H1 (cell line): ENCODE measurements at regions not wholly inside any gene's neighbourhood (a gene's known extent, or its start where the extent isn't known, plus 50 kb on each side); places are given as distances from the start of the nearest gene placed in this dataset.

ENCODE experiments used
- CTCF ChIA-PET: fragments of 300-600 bp; sonication (Branson Sonifier 250); formaldehyde crosslinking; loops from one replicate; lab custom pipeline; 2021; ENCODE audit not compliant: partially characterized antibody; lab: Charles Lee
- POLR2A ChIA-PET: fragments of 300-600 bp; sonication (Branson Sonifier 250); formaldehyde crosslinking; loops from one replicate; lab custom pipeline; 2021; ENCODE audit warnings: inconsistent platforms; ENCODE audit not compliant: partially characterized antibody; lab: Charles Lee
- DNase-seq, 2 experiments: peaks; one replicate each; pipeline versions ENCODE4 v3.0.0 to v3.0.0-alpha.2; 2010 to 2022; ENCODE audit warnings: low spot score in 2 of 2, low read depth in 1 of 2, mixed read lengths in 1 of 2
- FAIRE-seq: peaks from 2 replicates; lab custom pipeline; 2011; peaks lifted over from hg19 to GRCh38; lab: Jason Lieb, UNC
- H2AFZ ChIP-seq: 2 replicates; pipeline ENCODE4 v1.8.1; 2012; ENCODE audit warnings: low read length, inconsistent platforms
- H2AK5ac ChIP-seq: 2 replicates; pipeline ENCODE4 v1.6.1; 2013; ENCODE audit warnings: low read depth, low read length
- H2BK120ac ChIP-seq: replicated peaks from 2 replicates; pipeline ENCODE3; 2013; ENCODE audit warnings: low read depth, low read length, inconsistent platforms
- H2BK12ac ChIP-seq: 2 replicates; pipeline ENCODE4 v1.6.1; 2013; ENCODE audit warnings: low read depth, low read length
- H2BK15ac ChIP-seq: 2 replicates; pipeline ENCODE4 v1.6.1; 2013; ENCODE audit warnings: low read length
- H2BK20ac ChIP-seq: 2 replicates; pipeline ENCODE4 v1.6.1; 2013; ENCODE audit warnings: low read length
- H2BK5ac ChIP-seq: 2 replicates; pipeline ENCODE4 v1.6.1; 2013; ENCODE audit warnings: low read depth, low read length
- H3K14ac ChIP-seq: 2 replicates; pipeline ENCODE4 v1.6.1; 2013; ENCODE audit warnings: inconsistent platforms; ENCODE audit not compliant: insufficient read length
- H3K18ac ChIP-seq: 2 replicates; pipeline ENCODE4 v1.6.1; 2013; ENCODE audit warnings: low read length; ENCODE audit errors: extremely low read depth
- H3K23ac ChIP-seq: 2 replicates; pipeline ENCODE4 v1.6.1; 2013; ENCODE audit warnings: inconsistent platforms; ENCODE audit not compliant: insufficient read length
- H3K23me2 ChIP-seq: 2 replicates; pipeline ENCODE4 v1.6.1; 2013; ENCODE audit warnings: low read depth, low read length
- H3K27ac ChIP-seq: 2 replicates; pipeline ENCODE4 v1.6.1; 2011; ENCODE audit warnings: low read depth, low read length, inconsistent platforms
- H3K27me3 ChIP-seq, 4 experiments: replicated peaks in 1 of 4; 1 replicate in 1 of 4; 2 replicates in 3 of 4; pipeline versions ENCODE4 v1.6.1 to v1.8.1; 2011 to 2013; ENCODE audit warnings: low read length in 3 of 4, mild to moderate bottlenecking in 3 of 4, inconsistent platforms in 2 of 4, mixed read lengths in 2 of 4, moderate library complexity in 1 of 4; ENCODE audit not compliant: control insufficient read depth in 3 of 4, insufficient read depth in 3 of 4; ENCODE audit errors: extremely low read depth in 1 of 4
- H3K36me3 ChIP-seq, 4 experiments: 2 replicates each; pipeline versions ENCODE4 v1.6.1 to v1.8.1; 2011 to 2013; ENCODE audit warnings: mild to moderate bottlenecking in 4 of 4, low read length in 3 of 4, moderate library complexity in 2 of 4, control low read depth in 1 of 4, inconsistent platforms in 1 of 4; ENCODE audit not compliant: insufficient read depth in 4 of 4, control insufficient read depth in 2 of 4
- H3K4ac ChIP-seq: replicated peaks from 2 replicates; pipeline ENCODE3; 2013; ENCODE audit warnings: low read length, low read depth, mixed read lengths, inconsistent platforms; ENCODE audit not compliant: insufficient read length
- H3K4me1 ChIP-seq, 4 experiments: replicated peaks in 1 of 4; 1 replicate in 1 of 4; 2 replicates in 3 of 4; pipeline versions ENCODE4 v1.6.1 to v1.8.1; 2011 to 2013; ENCODE audit warnings: low read length in 3 of 4, inconsistent platforms in 2 of 4, mixed read lengths in 1 of 4; ENCODE audit not compliant: insufficient read depth in 4 of 4, control insufficient read depth in 3 of 4
- H3K4me2 ChIP-seq, 2 experiments: 2 replicates each; pipeline versions ENCODE4 v1.6.1 to v1.8.1; 2011 to 2013; ENCODE audit warnings: low read depth in 2 of 2, low read length in 2 of 2, control low read depth in 1 of 2, inconsistent platforms in 1 of 2, mild to moderate bottlenecking in 1 of 2; ENCODE audit not compliant: insufficient read depth in 1 of 2
- H3K4me3 ChIP-seq, 4 experiments: fragments of 200-600, 300-600 bp in 1 of 4; sonication (generic), shearing (Covaris generic), sonication (Bioruptor Twin) in 1 of 4; 2 replicates each; pipeline versions ENCODE4 v1.5.1 to v1.8.1; 2011 to 2016; ENCODE audit warnings: low read length in 4 of 4, low read depth in 3 of 4, control low read depth in 2 of 4, inconsistent platforms in 2 of 4, mild to moderate bottlenecking in 2 of 4, mixed read lengths in 1 of 4, moderate library complexity in 1 of 4; ENCODE audit not compliant: insufficient read depth in 2 of 4; ENCODE audit errors: extremely low read depth in 1 of 4
- H3K56ac ChIP-seq: replicated peaks from 2 replicates; pipeline ENCODE3; 2013; ENCODE audit warnings: low read depth, mild to moderate bottlenecking, mixed read lengths, low read length, inconsistent platforms; ENCODE audit not compliant: insufficient read length
- H3K79me1 ChIP-seq: 2 replicates; pipeline ENCODE4 v1.6.1; 2013; ENCODE audit warnings: low read depth, low read length, control low read depth
- H3K79me2 ChIP-seq, 2 experiments: 2 replicates each; pipeline versions ENCODE4 v1.6.1 to v1.8.1; 2012 to 2013; ENCODE audit warnings: low read length in 2 of 2, mild to moderate bottlenecking in 2 of 2, inconsistent platforms in 1 of 2; ENCODE audit not compliant: insufficient read depth in 2 of 2, control insufficient read depth in 1 of 2
- H3K9ac ChIP-seq, 4 experiments: replicated peaks in 1 of 4; 1 replicate in 1 of 4; 2 replicates in 3 of 4; pipeline versions ENCODE4 v1.6.1 to v1.8.1; 2011 to 2013; ENCODE audit warnings: low read depth in 3 of 4, low read length in 3 of 4, control low read depth in 2 of 4, mild to moderate bottlenecking in 2 of 4, moderate library complexity in 2 of 4, inconsistent platforms in 1 of 4; ENCODE audit errors: extremely low read depth in 1 of 4
- H3K9me3 ChIP-seq, 2 experiments: 2 replicates each; pipeline versions ENCODE4 v1.6.1 to v1.8.1; 2012 to 2013; ENCODE audit warnings: mild to moderate bottlenecking in 2 of 2, moderate library complexity in 2 of 2, control low read depth in 1 of 2, inconsistent platforms in 1 of 2, low read depth in 1 of 2, low read length in 1 of 2, mixed read lengths in 1 of 2; ENCODE audit not compliant: insufficient read depth in 2 of 2
- H4K20me1 ChIP-seq, 2 experiments: replicated peaks in 1 of 2; 2 replicates each; pipeline versions ENCODE3 to v1.8.1; 2011 to 2013; ENCODE audit warnings: inconsistent platforms in 2 of 2, low read length in 2 of 2, mild to moderate bottlenecking in 1 of 2; ENCODE audit not compliant: insufficient read depth in 2 of 2, control insufficient read depth in 1 of 2
- H4K5ac ChIP-seq: 2 replicates; pipeline ENCODE4 v1.6.1; 2013; ENCODE audit warnings: low read length, low read depth, mixed read lengths, inconsistent platforms; ENCODE audit not compliant: insufficient read length
- H4K8ac ChIP-seq: 2 replicates; pipeline ENCODE4 v1.8.0; 2013; ENCODE audit warnings: mild to moderate bottlenecking, moderate library complexity, low read length, inconsistent platforms; ENCODE audit not compliant: insufficient read depth; ENCODE audit errors: extremely low read depth
- H4K91ac ChIP-seq: replicated peaks from 2 replicates; pipeline ENCODE3; 2013; ENCODE audit warnings: low read length, mixed read lengths, inconsistent platforms; ENCODE audit not compliant: insufficient read length
- CTBP2 ChIP-seq: IDR thresholded peaks from 2 replicates; pipeline ENCODE4 v1.7.0; 2011; ENCODE audit warnings: borderline replicate concordance, mild to moderate bottlenecking, moderate library complexity, mixed read lengths, low read length; ENCODE audit not compliant: insufficient read depth, insufficient read length
- GTF2F1 ChIP-seq: IDR thresholded peaks from 2 replicates; pipeline ENCODE4 v1.6.1; 2012; ENCODE audit warnings: low read depth, low read length, improper control_type of control experiment, borderline replicate concordance
- SIRT6 ChIP-seq: IDR thresholded peaks from one replicate; pipeline ENCODE4 v1.7.1; 2012; ENCODE audit warnings: low read length, inconsistent platforms
- ZNF274 ChIP-seq: IDR thresholded peaks from 2 replicates; pipeline ENCODE4 v1.7.0; 2012; ENCODE audit warnings: low read length, borderline replicate concordance; ENCODE audit errors: extremely low read depth
- WGBS, 2 experiments: shearing (Covaris generic) in 1 of 2; methylation state at CpG; one replicate each; pipeline versions ENCODE4 v1.1.6 to v1.1.7; 2013 to 2015; ENCODE audit warnings: low lambda C conversion rate in 2 of 2, mixed read lengths in 2 of 2, inconsistent platforms in 1 of 2, low coverage in 1 of 2, missing lambda C conversion rate in 1 of 2; ENCODE audit not compliant: insufficient replicate concordance in 2 of 2, insufficient coverage in 1 of 2, insufficient read length in 1 of 2; ENCODE audit errors: extremely low coverage in 1 of 2, missing lambda C conversion rate in 1 of 2; 5-methylcytosine and 5-hydroxymethylcytosine counted together

DNA sequence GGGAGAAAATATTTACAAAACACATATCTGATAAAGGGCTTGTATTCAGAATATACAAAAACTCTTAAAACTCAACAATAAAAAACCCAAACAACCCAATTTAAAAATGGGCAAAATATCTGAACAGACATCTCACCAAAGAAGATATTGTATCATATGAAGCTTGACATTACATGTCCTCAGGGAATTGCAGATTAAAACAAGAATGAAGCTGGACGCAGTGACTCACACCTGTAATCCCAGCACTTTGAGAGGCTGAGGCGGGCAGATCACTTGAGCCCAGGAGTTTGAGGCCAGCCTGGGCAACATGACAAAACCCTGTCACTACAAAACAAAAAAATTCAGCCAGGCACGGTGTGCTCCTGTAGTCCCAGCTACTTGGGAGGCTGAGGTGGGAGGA, 135.4 kb upstream of the AKIRIN2 start:
- H4K20me1 ChIP-seq, result no peaks in the 10 kb centered on the region
- H2BK15ac ChIP-seq, result no peak overlapping the region
- CTCF ChIA-PET, result no interaction called here
- WGBS, 2 experiments, result 96% methylated on average over 3 of the region's 3 CpGs; no CpG with 5 or more reads in 1 of the 2 experiments
- no peak overlapping the region for H4K5ac ChIP-seq
- no peak overlapping the region for H3K23ac ChIP-seq
- H3K4ac ChIP-seq, result no peak overlapping the region
- TF ChIP-seq CTBP2 (no peak), ZNF274 (no peak), SIRT6 (no peak), GTF2F1 (no peak)
- TF ChIP-seq, all 59 proteins: peak for 0
- no peak overlapping the region for H2BK5ac ChIP-seq
- H4K8ac ChIP-seq, result no peak overlapping the region
- no peak overlapping the region for H3K56ac ChIP-seq
- H2BK120ac ChIP-seq, result no peak overlapping the region
- H3K79me1 ChIP-seq, result no peaks in the 10 kb centered on the region
- H3K79me2 ChIP-seq, result no peaks in the 10 kb centered on the region
- no peak overlapping the region for H3K18ac ChIP-seq
- no peak overlapping the region for H3K14ac ChIP-seq
- POLR2A ChIA-PET, result no interaction called here
- no peak overlapping the region for H4K91ac ChIP-seq
- H3K4me2 ChIP-seq, result no peak overlapping the region
- no peak overlapping the region for H3K9ac ChIP-seq
- H3K27ac ChIP-seq, result no peak overlapping the region
- no peaks in the 10 kb centered on the region for H3K4me1 ChIP-seq
- H3K23me2 ChIP-seq, result no peaks in the 10 kb centered on the region
- no peaks in the 10 kb centered on the region for H3K36me3 ChIP-seq
- no peak overlapping the region for H2AK5ac ChIP-seq
- no peak overlapping the region for H2BK20ac ChIP-seq
- no peaks in the 10 kb centered on the region for H3K27me3 ChIP-seq
- no peak overlapping the region for H3K4me3 ChIP-seq
- no peaks in the 10 kb centered on the region; a peak in 1 of 4 replicates for H3K9me3 ChIP-seq
- H2AFZ ChIP-seq, result no peak overlapping the region
- DNase-seq, result no peak
- H2BK12ac ChIP-seq, result no peak overlapping the region
- no peak for FAIRE-seq
